Peyer's patch (tissue), 4 donors: ENCODE measurements at regions not wholly inside any gene's neighbourhood (a gene's known extent, or its start where the extent isn't known, plus 50 kb on each side); places are given as distances from the start of the nearest gene placed in this dataset.

Source experiments
- DNase-seq, 3 donors: peaks; one replicate each; pipeline ENCODE4 v3.0.0-alpha.2; 2017 to 2019
- H3K27ac ChIP-seq, 4 donors: fragments of 200-600 bp; sonication (generic); one replicate each; pipeline ENCODE4 v1.5.1; 2016 to 2019
- H3K27me3 ChIP-seq, 2 donors: fragments of 200-600 bp; sonication (generic); one replicate each; pipeline ENCODE4 v1.5.1; 2019
- H3K36me3 ChIP-seq, 3 donors: fragments of 200-600 bp; sonication (generic); one replicate each; pipeline ENCODE4 v1.5.1; 2016 to 2019
- H3K4me1 ChIP-seq, 4 donors: fragments of 200-600 bp; sonication (generic); one replicate each; pipeline ENCODE4 v1.5.1; 2016 to 2019
- H3K4me3 ChIP-seq, 4 donors: fragments of 200-600 bp; sonication (generic); 1 replicate in 3 of 4; 2 replicates in 1 of 4; pipeline ENCODE4 v1.5.1; 2016 to 2019; ENCODE audit warnings: mild to moderate bottlenecking in 1 of 4
- H3K9me3 ChIP-seq, 4 donors: fragments of 200-600 bp; sonication (generic); one replicate each; pipeline ENCODE4 v1.5.1; 2016 to 2019; ENCODE audit warnings: mild to moderate bottlenecking in 1 of 4
- CTCF ChIP-seq, 6 experiments: fragments of 450-650 bp in 4 of 6; fragments of 200-600 bp in 2 of 6; sonication (generic) in 1 of 6; IDR thresholded peaks; one replicate each; pipeline ENCODE4 v1.5.1; 2017 to 2019; ENCODE audit warnings: antibody characterized with exemption in 6 of 6, mild to moderate bottlenecking in 3 of 6, moderate library complexity in 1 of 6
- POLR2A ChIP-seq, 2 donors: fragments of 450-650 bp; IDR thresholded peaks; one replicate each; pipeline ENCODE4 v1.5.1; 2017; ENCODE audit warnings: antibody characterized with exemption in 2 of 2, mild to moderate bottlenecking in 2 of 2, moderate library complexity in 2 of 2

GRCh38 chr14:22393796-22394195 is 195.2 kb downstream of the DAD1 start:
- no peaks in the 10 kb centered on the region for H3K9me3 ChIP-seq
- no peaks in the 10 kb centered on the region for H3K27me3 ChIP-seq
- TF ChIP-seq POLR2A (IDR thresholded peaks at IDR 0.05) (no peak), CTCF (IDR thresholded peaks at IDR 0.05) (no peak)

GRCh38 chr14:22391908-22392565 is 197.0 kb downstream of the DAD1 start:
- Histone ChIP-seq H3K27me3 (no peaks in the 10 kb centered on the region), H3K9me3 (no peaks in the 10 kb centered on the region), H3K27ac (no peak overlapping the region), H3K36me3 (no peaks in the 10 kb centered on the region), H3K4me3 (no peak overlapping the region), H3K4me1 (no peaks in the 10 kb centered on the region)
- DNase-seq, result peak in 2 of 3 donors; percentile 39 to 66
- TF ChIP-seq POLR2A (IDR thresholded peaks at IDR 0.05) (no peak), CTCF (IDR thresholded peaks at IDR 0.05) (peak; percentile 21 to 49 (median 46))

More at GRCh38 chr14:22393796-22394195, 195.2 kb downstream of the DAD1 start:
- H3K36me3 ChIP-seq, result no peaks in the 10 kb centered on the region
- no peak overlapping the region for H3K27ac ChIP-seq
- H3K4me3 ChIP-seq, result no peak overlapping the region
- H3K4me1 ChIP-seq, result no peaks in the 10 kb centered on the region
- DNase-seq, result no peak

- Histone ChIP-seq H3K4me3 (no peak overlapping the region), H3K9me3 (no peaks in the 10 kb centered on the region), H3K4me1 (no peaks in the 10 kb centered on the region), H3K27ac (peak overlapping the region in 1 of 4 donors; percentile 65), H3K27me3 (no peaks in the 10 kb centered on the region), H3K36me3 (no peaks in the 10 kb centered on the region)
- peak in 1 of 3 donors; percentile 52 for DNase-seq
- TF ChIP-seq CTCF (IDR thresholded peaks at IDR 0.05) (no peak), POLR2A (IDR thresholded peaks at IDR 0.05) (no peak)
These were observed 198.1 kb downstream of the DAD1 start for GRCh38 chr14:22390824-22391461.

GRCh38 chr14:22390195-22390594 is 198.8 kb downstream of the DAD1 start:
- Histone ChIP-seq H3K9me3 (no peaks in the 10 kb centered on the region), H3K4me1 (no peaks in the 10 kb centered on the region), H3K27ac (peak overlapping the region in 1 of 4 donors; percentile 65), H3K27me3 (no peaks in the 10 kb centered on the region), H3K4me3 (no peak overlapping the region), H3K36me3 (no peaks in the 10 kb centered on the region)
- no peak for TF ChIP-seq POLR2A (IDR thresholded peaks at IDR 0.05)
- no peak for TF ChIP-seq CTCF (IDR thresholded peaks at IDR 0.05)
- DNase-seq, result no peak

- Histone ChIP-seq H3K27ac (no peak overlapping the region), H3K4me3 (no peak overlapping the region), H3K9me3 (no peaks in the 10 kb centered on the region), H3K36me3 (no peaks in the 10 kb centered on the region), H3K4me1 (no peaks in the 10 kb centered on the region), H3K27me3 (no peaks in the 10 kb centered on the region)
- no peak for DNase-seq
- TF ChIP-seq CTCF (IDR thresholded peaks at IDR 0.05), result no peak
- no peak for TF ChIP-seq POLR2A (IDR thresholded peaks at IDR 0.05)
These were observed 200.1 kb downstream of the DAD1 start for GRCh38 chr14:22388669-22389595.
